ENCODE measurements at regions not wholly inside any gene's neighbourhood (a gene's known extent, or its start where the extent isn't known, plus 50 kb on each side); places are given as distances from the start of the nearest gene placed in this dataset.

- ATAC-seq (ENCODE audit: low read depth): no peak
- Histone ChIP-seq H4K8ac (ENCODE audit: low read depth in 2 of 2, low read length in 2 of 2) (no peak overlapping the region), H3K79me1 (ENCODE audit: low read depth in 1 of 2, low read length in 2 of 2) (no peaks in the 10 kb centered on the region), H3K18ac (ENCODE audit: low read depth, low read length) (no peak overlapping the region), H2AK5ac (ENCODE audit: low read depth, low read length) (no peak overlapping the region), H2BK15ac (ENCODE audit: low read depth, low read length) (no peak overlapping the region), H3K27me3 (ENCODE audit: control insufficient read depth, insufficient read depth, low read length) (peaks cover 48% of the 10 kb centered on the region), H4K20me1 (ENCODE audit: insufficient read depth, low read length) (no peaks in the 10 kb centered on the region), H2AK9ac (replicated peaks; ENCODE audit: low read depth, low read length, poor library complexity) (no peak overlapping the region), H3K14ac (replicated peaks; ENCODE audit: low read depth, low read length) (no peak overlapping the region), H3K56ac (ENCODE audit: extremely low read depth, insufficient read depth, low read length) (no peak overlapping the region), H3K9ac (ENCODE audit: low read depth, low read length) (no peak overlapping the region), H2BK5ac (ENCODE audit: low read depth, low read length, poor library complexity, severe bottlenecking) (no peak overlapping the region), H4K91ac (ENCODE audit: insufficient read depth, low read depth, low read length) (no peak overlapping the region), H3K4ac (ENCODE audit: low read depth, low read length) (no peak overlapping the region), H2AFZ (replicated peaks; ENCODE audit: low read length, poor library complexity) (no peak overlapping the region), H2BK120ac (ENCODE audit: low read depth, low read length) (no peak overlapping the region), H3K9me1 (ENCODE audit: insufficient read depth, low read length) (no peaks in the 10 kb centered on the region), H3K36me3 (ENCODE audit: control insufficient read depth, insufficient read depth, low read length) (no peaks in the 10 kb centered on the region), H3K27ac (ENCODE audit: insufficient read depth, low read length) (no peak overlapping the region), H2BK20ac (ENCODE audit: low read depth, low read length) (no peak overlapping the region), H3K4me2 (ENCODE audit: low read depth, low read length) (no peak overlapping the region), H3K23ac (ENCODE audit: low read depth, low read length) (no peak overlapping the region), H3K9me3 (ENCODE audit: control insufficient read depth, insufficient read depth, low read length) (no peaks in the 10 kb centered on the region), H3K4me1 (ENCODE audit: control insufficient read depth, insufficient read depth, low read length) (peaks cover 4% of the 10 kb centered on the region; the same call in 1 of the 2 replicates), H4K5ac (ENCODE audit: low read depth, low read length) (no peak overlapping the region), H3K4me3 (ENCODE audit: insufficient read depth, low read depth, low read length) (no peak overlapping the region)
- DNase-seq: no peak
- dilution Hi-C loops (cut with HindIII; ENCODE audit: low sequenced_read_pairs, unreplicated experiment) (no loop called here), in situ Hi-C loops (cut with MboI; ENCODE audit: low sequenced_read_pairs) (no loop called here), intact Hi-C loops (cut with micrococcal nuclease) (no loop called here)
- no CpG with 5 or more reads among the region's 4 CpGs for WGBS, 2 experiments (ENCODE audit: extremely low coverage in 2 of 2, insufficient read length in 1 of 2)
- ChIA-PET CTCF (no interaction called here), POLR2A (ENCODE audit: unreplicated experiment) (no interaction called here)
- TF ChIP-seq RAD21 (IDR thresholded peaks at IDR 0.05; ENCODE audit: low read length): no peak
- TF ChIP-seq RCOR1 (IDR thresholded peaks at IDR 0.05; ENCODE audit: insufficient replicate concordance, low read length): no peak
- TF ChIP-seq BHLHE40 (IDR thresholded peaks at IDR 0.05; ENCODE audit: low read depth, low read length): no peak
- no peak for TF ChIP-seq RFX5 (IDR thresholded peaks at IDR 0.05; ENCODE audit: low read depth, low read length)
- no TSS peak for BruUV-seq (replicated peaks)
Observed at GRCh38 chr3:72257203-72257602, 472.3 kb upstream of the PROK2 start.

Measured in IMR-90 (cell line).